HUES64 (cell line): ENCODE measurements at regions not wholly inside any gene's neighbourhood (a gene's known extent, or its start where the extent isn't known, plus 50 kb on each side); places are given as distances from the start of the nearest gene placed in this dataset.
A peak's percentile ranks its signal among the peaks of the same experiment; 100 is the strongest.
"Not testable (repeated sequence)": the region's sequence is repeated elsewhere in the genome, so short reads cannot be mapped to it uniquely, and the experiment has no call there.

Source experiments
- H3K27ac ChIP-seq: 2 replicates; pipeline ENCODE4 v1.7.0; 2013; ENCODE audit warnings: low read depth, low read length, inconsistent platforms
- H3K27me3 ChIP-seq: 2 replicates; pipeline ENCODE4 v1.6.1; 2013; ENCODE audit warnings: mild to moderate bottlenecking, low read length; ENCODE audit not compliant: insufficient read depth
- H3K36me3 ChIP-seq: 2 replicates; pipeline ENCODE4 v1.6.1; 2013; ENCODE audit warnings: mild to moderate bottlenecking, low read length; ENCODE audit not compliant: insufficient read depth
- H3K4me1 ChIP-seq: 2 replicates; pipeline ENCODE4 v1.6.1; 2013; ENCODE audit warnings: mild to moderate bottlenecking, low read length, moderate library complexity; ENCODE audit not compliant: insufficient read depth
- H3K4me3 ChIP-seq: 2 replicates; pipeline ENCODE4 v1.5.1; 2013; ENCODE audit warnings: mild to moderate bottlenecking, low read length, moderate library complexity
- H3K9ac ChIP-seq: 2 replicates; pipeline ENCODE4 v1.6.1; 2013; ENCODE audit warnings: mild to moderate bottlenecking, low read depth, low read length
- H3K9me3 ChIP-seq: 2 replicates; pipeline ENCODE4 v1.6.1; 2013; ENCODE audit warnings: low read depth, low read length; ENCODE audit not compliant: insufficient read depth
- WGBS: fragments of 150-250, 120-280 bp; methylation state at CpG from one replicate; pipeline ENCODE4 v1.1.7; 2013; ENCODE audit warnings: missing lambda C conversion rate; 5-methylcytosine and 5-hydroxymethylcytosine counted together

- 94% methylated on average over 3 of the region's 3 CpGs for WGBS
- peaks cover 27% of the 10 kb centered on the region for H3K27me3 ChIP-seq
Observed at GRCh38 chr13:111064661-111065060, 50.4 kb upstream of the ARHGEF7 start.

GRCh38 chr13:111062966-111063365 is 52.1 kb upstream of the ARHGEF7 start:
- no peak overlapping the region for H3K9ac ChIP-seq
- peaks cover 10% of the 10 kb centered on the region; the same call in 1 of the 2 replicates for H3K9me3 ChIP-seq
- WGBS, result 76% methylated on average over 2 of the region's 2 CpGs
- peaks cover 24% of the 10 kb centered on the region for H3K27me3 ChIP-seq
- no peaks in the 10 kb centered on the region for H3K36me3 ChIP-seq
- H3K4me1 ChIP-seq, result peaks cover 30% of the 10 kb centered on the region
- no peak overlapping the region for H3K4me3 ChIP-seq
- no peak overlapping the region; the same call in 1 of the 2 replicates for H3K27ac ChIP-seq

More at GRCh38 chr13:111064661-111065060, 50.4 kb upstream of the ARHGEF7 start:
- H3K4me3 ChIP-seq, result no peak overlapping the region
- no peaks in the 10 kb centered on the region for H3K36me3 ChIP-seq
- peak overlapping the region; percentile 10; the same call in 1 of the 2 replicates for H3K27ac ChIP-seq
- peaks cover 8% of the 10 kb centered on the region; the same call in 1 of the 2 replicates for H3K9me3 ChIP-seq
- peaks cover 30% of the 10 kb centered on the region for H3K4me1 ChIP-seq
- no peak overlapping the region for H3K9ac ChIP-seq

GRCh38 chr13:111062305-111062704 is 52.8 kb upstream of the ARHGEF7 start:
- H3K9me3 ChIP-seq, result peaks cover 10% of the 10 kb centered on the region; the same call in 1 of the 2 replicates
- no peak overlapping the region for H3K27ac ChIP-seq
- H3K36me3 ChIP-seq, result no peaks in the 10 kb centered on the region
- 92% methylated on average over 7 of the region's 7 CpGs for WGBS
- no peak overlapping the region for H3K9ac ChIP-seq
- no peak overlapping the region for H3K4me3 ChIP-seq
- peaks cover 30% of the 10 kb centered on the region for H3K4me1 ChIP-seq
- H3K27me3 ChIP-seq, result peaks cover 20% of the 10 kb centered on the region

- Histone ChIP-seq H3K4me1 (peaks cover 30% of the 10 kb centered on the region), H3K27me3 (peaks cover 14% of the 10 kb centered on the region), H3K4me3 (no peak overlapping the region), H3K9me3 (peaks cover 10% of the 10 kb centered on the region; the same call in 1 of the 2 replicates), H3K36me3 (no peaks in the 10 kb centered on the region), H3K27ac (no peak overlapping the region), H3K9ac (no peak overlapping the region)
- 97% methylated on average over 7 of the region's 7 CpGs for WGBS
Observed at GRCh38 chr13:111061358-111062045, 53.6 kb upstream of the ARHGEF7 start.

- no peak overlapping the region for H3K9ac ChIP-seq
- peaks cover 22% of the 10 kb centered on the region for H3K4me1 ChIP-seq
- 93% methylated on average over 4 of the region's 4 CpGs for WGBS
- no peak overlapping the region for H3K4me3 ChIP-seq
- peaks cover 4% of the 10 kb centered on the region; the same call in 1 of the 2 replicates for H3K27me3 ChIP-seq
- H3K36me3 ChIP-seq, result no peaks in the 10 kb centered on the region
- peaks cover 10% of the 10 kb centered on the region; the same call in 1 of the 2 replicates for H3K9me3 ChIP-seq
- no peak overlapping the region for H3K27ac ChIP-seq
Observed at GRCh38 chr13:111060237-111060919, 54.7 kb upstream of the ARHGEF7 start.

GRCh38 chr13:111058796-111059506 is 56.2 kb upstream of the ARHGEF7 start:
- 60% methylated on average over 5 of the region's 5 CpGs for WGBS
- H3K36me3 ChIP-seq, result no peaks in the 10 kb centered on the region
- H3K9ac ChIP-seq, result no peak overlapping the region
- H3K4me1 ChIP-seq, result peaks cover 9% of the 10 kb centered on the region
- peaks cover 10% of the 10 kb centered on the region; the same call in 1 of the 2 replicates for H3K9me3 ChIP-seq
- no peak overlapping the region for H3K27ac ChIP-seq
- H3K4me3 ChIP-seq, result no peak overlapping the region
- no peaks in the 10 kb centered on the region for H3K27me3 ChIP-seq

- not testable (repeated sequence) for H3K36me3 ChIP-seq, H3K27ac ChIP-seq, H3K9ac ChIP-seq, H3K4me3 ChIP-seq, H3K9me3 ChIP-seq, H3K27me3 ChIP-seq, H3K4me1 ChIP-seq
Observed at GRCh38 chr13:111058339-111058738, 56.8 kb upstream of the ARHGEF7 start.

- WGBS, result 91% methylated on average over 19 of the region's 21 CpGs
Observed at GRCh38 chr13:111051726-111052232, 63.3 kb upstream of the ARHGEF7 start.

GRCh38 chr13:111051041-111051725 is 63.9 kb upstream of the ARHGEF7 start:
- 89% methylated on average over 6 of the region's 6 CpGs for WGBS
- Histone ChIP-seq H3K36me3 (no peaks in the 10 kb centered on the region), H3K4me3 (no peak overlapping the region), H3K4me1 (no peaks in the 10 kb centered on the region), H3K27ac (no peak overlapping the region), H3K9ac (no peak overlapping the region), H3K27me3 (no peaks in the 10 kb centered on the region), H3K9me3 (0 out of 2 replicates have a peak, but pooled peaks cover 4% of the 10 kb centered on the region)

More at GRCh38 chr13:111051726-111052232, 63.3 kb upstream of the ARHGEF7 start:
- not testable (repeated sequence) for H3K27me3 ChIP-seq, H3K9me3 ChIP-seq, H3K4me1 ChIP-seq, H3K36me3 ChIP-seq, H3K9ac ChIP-seq, H3K4me3 ChIP-seq, H3K27ac ChIP-seq

- WGBS, result 58% methylated on average over 4 of the region's 4 CpGs
- no peaks in the 10 kb centered on the region for H3K27me3 ChIP-seq
- H3K36me3 ChIP-seq, result no peaks in the 10 kb centered on the region
- H3K9ac ChIP-seq, result no peak overlapping the region
- H3K27ac ChIP-seq, result no peak overlapping the region
- no peaks in the 10 kb centered on the region for H3K4me1 ChIP-seq
- no peak overlapping the region for H3K4me3 ChIP-seq
- peaks cover 8% of the 10 kb centered on the region for H3K9me3 ChIP-seq
Observed at GRCh38 chr13:111050539-111050879, 64.6 kb upstream of the ARHGEF7 start.
